ENCODE measurements at regions not wholly inside any gene's neighbourhood (a gene's known extent, or its start where the extent isn't known, plus 50 kb on each side); places are given as distances from the start of the nearest gene placed in this dataset.

DNA sequence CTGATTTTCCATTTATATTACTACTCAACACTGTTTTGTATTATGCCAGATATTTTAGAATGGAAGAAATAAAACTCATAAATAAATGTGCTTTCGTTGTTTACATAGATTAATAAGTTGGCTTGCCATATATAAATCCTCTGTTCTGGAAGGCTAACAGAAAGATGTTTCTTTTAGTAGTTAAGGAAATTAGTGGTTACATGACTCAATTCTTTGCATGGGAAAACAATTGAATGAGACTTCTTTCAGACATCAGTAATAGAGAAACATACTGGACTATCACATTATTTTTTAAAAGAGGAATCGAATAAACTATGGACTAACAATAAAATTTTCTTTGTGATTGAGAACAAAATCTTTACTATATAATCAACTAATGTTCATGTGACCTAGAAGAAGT, 336.5 kb downstream of the KCNS3 start:
- BruUV-seq (replicated peaks), result no TSS peak
- POLR2A ChIA-PET (ENCODE audit: unreplicated experiment), result no interaction called here

GRCh38 chr2:18213986-18214385, 335.5 kb downstream of the KCNS3 start:
- peaks cover 20% of the 10 kb centered on the region for H3F3A ChIP-seq (ENCODE audit: insufficient read depth, low read depth)
- no peaks in the 10 kb centered on the region for H3K27me3 ChIP-seq (ENCODE audit: insufficient read depth, low read depth)
- no TSS peak for BruUV-seq (replicated peaks)
- intact Hi-C loops (cut with micrococcal nuclease; ENCODE audit: unreplicated experiment), result no loop called here
- H3K4me2 ChIP-seq, result no peak overlapping the region
- peaks cover 20% of the 10 kb centered on the region for H3K4me1 ChIP-seq (replicated peaks; ENCODE audit: insufficient read depth)
- POLR2A ChIA-PET (ENCODE audit: unreplicated experiment), result no interaction called here
- no peak overlapping the region for H3K4me3 ChIP-seq
- TF ChIP-seq CTCF (conservative IDR thresholded peaks at IDR 0.05) (no peak), EZH2 (IDR thresholded peaks at IDR 0.05; ENCODE audit: low read depth) (no peak)
- no peaks in the 10 kb centered on the region for H3K36me3 ChIP-seq (ENCODE audit: low read depth)
- no peak for DNase-seq
- H4K20me1 ChIP-seq (ENCODE audit: insufficient read depth), result no peaks in the 10 kb centered on the region
- no peaks in the 10 kb centered on the region for H3K79me2 ChIP-seq (ENCODE audit: low read depth)
- H2AFZ ChIP-seq, result no peak overlapping the region
- no peaks in the 10 kb centered on the region for H3K9me2 ChIP-seq (ENCODE audit: insufficient read depth)
- no peaks in the 10 kb centered on the region for H3K9me3 ChIP-seq (ENCODE audit: insufficient read depth, low read depth)
- CTCF ChIA-PET, result no interaction called here
- no peak overlapping the region for H3K27ac ChIP-seq

More for the DNA sequence above, 336.5 kb downstream of the KCNS3 start:
- Histone ChIP-seq H2AFZ (no peak overlapping the region), H3K36me3 (ENCODE audit: low read depth) (no peaks in the 10 kb centered on the region), H3K27me3 (ENCODE audit: insufficient read depth, low read depth) (no peaks in the 10 kb centered on the region), H3K27ac (no peak overlapping the region), H4K20me1 (ENCODE audit: insufficient read depth) (no peaks in the 10 kb centered on the region), H3K4me2 (no peak overlapping the region), H3K9me2 (ENCODE audit: insufficient read depth) (no peaks in the 10 kb centered on the region), H3K9me3 (ENCODE audit: insufficient read depth, low read depth) (no peaks in the 10 kb centered on the region), H3F3A (ENCODE audit: insufficient read depth, low read depth) (peaks cover 12% of the 10 kb centered on the region), H3K4me1 (replicated peaks; ENCODE audit: insufficient read depth) (peaks cover 12% of the 10 kb centered on the region), H3K79me2 (ENCODE audit: low read depth) (no peaks in the 10 kb centered on the region), H3K4me3 (no peak overlapping the region)
- TF ChIP-seq EZH2 (IDR thresholded peaks at IDR 0.05; ENCODE audit: low read depth) (no peak), CTCF (conservative IDR thresholded peaks at IDR 0.05) (no peak)
- CTCF ChIA-PET, result no interaction called here
- intact Hi-C loops (cut with micrococcal nuclease; ENCODE audit: unreplicated experiment), result no loop called here
- no peak for DNase-seq

DNA sequence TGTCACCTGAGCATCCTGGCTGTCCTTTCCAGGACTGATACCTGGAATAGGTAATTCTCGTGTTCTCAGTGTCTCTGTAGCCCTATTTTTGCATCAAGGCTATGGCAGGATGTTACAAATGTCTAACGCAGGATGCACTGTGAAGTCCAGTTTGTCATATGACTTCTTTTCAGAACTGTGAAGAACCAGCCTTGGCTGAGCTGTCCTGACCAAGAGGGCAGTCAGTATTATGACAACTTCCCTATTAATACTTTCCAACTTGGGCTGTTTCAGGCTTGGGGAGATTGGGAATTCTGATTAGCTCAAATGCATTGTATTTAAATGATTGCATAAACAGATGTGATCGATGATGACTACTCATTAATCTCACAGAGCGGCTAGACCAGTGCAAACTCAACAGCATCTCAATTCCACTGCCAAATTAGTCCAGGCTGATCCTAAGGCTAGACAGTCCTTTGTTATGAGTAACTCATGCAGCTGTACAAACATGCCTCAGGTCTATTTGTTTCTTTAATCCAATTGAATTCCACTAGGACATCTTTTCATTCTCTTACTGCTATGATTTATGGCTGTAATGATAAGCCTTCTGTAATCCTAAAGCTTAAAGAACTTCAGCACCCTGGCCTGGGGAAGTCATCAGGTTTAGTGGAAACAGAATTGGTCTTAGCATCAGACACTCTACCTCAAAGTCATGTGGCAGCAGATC, 331.6 kb downstream of the KCNS3 start:
- TF ChIP-seq EZH2 (IDR thresholded peaks at IDR 0.05; ENCODE audit: low read depth), result no peak
- no peak for TF ChIP-seq CTCF (conservative IDR thresholded peaks at IDR 0.05)
- no TSS peak for BruUV-seq (replicated peaks)
- Histone ChIP-seq H3K4me1 (replicated peaks; ENCODE audit: insufficient read depth) (peaks cover 20% of the 10 kb centered on the region), H3K79me2 (ENCODE audit: low read depth) (no peaks in the 10 kb centered on the region), H3K9me3 (ENCODE audit: insufficient read depth, low read depth) (no peaks in the 10 kb centered on the region), H3F3A (ENCODE audit: insufficient read depth, low read depth) (peaks cover 20% of the 10 kb centered on the region), H2AFZ (no peak overlapping the region), H3K36me3 (ENCODE audit: low read depth) (no peaks in the 10 kb centered on the region), H3K27me3 (ENCODE audit: insufficient read depth, low read depth) (no peaks in the 10 kb centered on the region), H3K9me2 (ENCODE audit: insufficient read depth) (no peaks in the 10 kb centered on the region), H3K27ac (no peak overlapping the region), H4K20me1 (ENCODE audit: insufficient read depth) (no peaks in the 10 kb centered on the region), H3K4me3 (no peak overlapping the region), H3K4me2 (peak overlapping the region; percentile 5; the same call in 1 of the 2 replicates)
- ChIA-PET CTCF (no interaction called here), POLR2A (ENCODE audit: unreplicated experiment) (interaction anchor here (0.6 kb wide), 1 partner anchor 285 kb away, joined by 6 read pairs; no protein-coding TSS in a partner anchor)
- peak in 1 of 2 experiments; percentile 97 for DNase-seq
- intact Hi-C loops (cut with micrococcal nuclease; ENCODE audit: unreplicated experiment), result no loop called here

All from PC-9 (cell line).